ENCODE measurements at regions not wholly inside any gene's neighbourhood (a gene's known extent, or its start where the extent isn't known, plus 50 kb on each side); places are given as distances from the start of the nearest gene placed in this dataset.

- TF ChIP-seq EP300 (IDR thresholded peaks at IDR 0.05) = no peak
- no peak for TF ChIP-seq POLR2A (IDR thresholded peaks at IDR 0.05)
- no peak for TF ChIP-seq CTCF (IDR thresholded peaks at IDR 0.05)
Observed at GRCh38 chr4:31234494-31234893, 514.3 kb downstream of the PCDH7 start.

Data from stomach (tissue), 4 donors.